GM21528 (cell line): ENCODE measurements at regions not wholly inside any gene's neighbourhood (a gene's known extent, or its start where the extent isn't known, plus 50 kb on each side); places are given as distances from the start of the nearest gene placed in this dataset.
"Not testable (repeated sequence)": the region's sequence is repeated elsewhere in the genome, so short reads cannot be mapped to it uniquely, and the experiment has no call there.

Experiments
- ATAC-seq: cut with Tn5 transposase; IDR thresholded peaks from one replicate; pipeline ENCODE4 v1.9.1; 2021; ENCODE audit warnings: mild to moderate bottlenecking, moderate library complexity; ENCODE audit not compliant: unreplicated experiment, low FRiP score

- no peak for ATAC-seq
Measured at GRCh38 chr7:98724591-98724990, 107.5 kb downstream of the NPTX2 start.

GRCh38 chr7:98727146-98727709 is 110.1 kb downstream of the NPTX2 start:
- ATAC-seq, result no peak

DNA sequence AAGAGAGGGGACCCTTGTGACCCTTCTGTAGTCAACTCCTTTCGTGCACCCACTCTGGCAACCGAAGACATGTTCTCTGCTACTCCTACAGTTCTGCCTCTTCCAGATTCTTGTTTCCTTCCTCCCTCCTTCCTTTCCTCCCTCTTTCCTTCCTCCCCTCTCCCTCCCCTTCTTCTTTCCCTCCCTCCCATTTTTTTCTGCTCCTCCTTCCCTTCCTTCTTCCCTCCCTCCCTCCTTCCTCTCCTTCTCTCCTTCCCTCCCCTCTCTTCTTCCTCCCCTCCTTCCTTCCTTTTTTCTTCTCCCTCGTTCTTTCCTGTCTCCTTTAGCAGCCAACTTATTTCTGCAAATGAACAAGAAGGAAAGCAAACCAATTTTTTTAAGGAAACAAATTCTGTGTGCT is 111.5 kb downstream of the NPTX2 start:
- ATAC-seq, result no peak

DNA sequence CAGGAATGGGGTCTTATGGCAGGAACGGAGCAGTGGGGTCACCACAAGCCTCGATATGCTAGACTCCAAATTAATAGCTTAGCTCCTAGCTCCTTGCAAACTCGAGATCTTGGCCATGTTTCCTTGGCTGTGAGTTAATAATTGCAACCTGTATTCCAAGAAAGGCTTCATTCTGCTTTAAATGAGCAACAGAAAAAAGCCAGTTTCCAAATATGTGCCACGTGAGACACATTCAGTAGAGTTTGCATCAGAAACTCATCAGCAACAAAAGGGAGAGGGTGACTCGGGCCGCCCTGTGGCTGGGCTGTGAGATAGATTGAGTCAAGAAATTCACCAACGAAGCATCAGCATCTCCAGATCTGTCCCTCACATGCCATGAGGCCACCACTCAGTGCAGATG is 112.0 kb downstream of the NPTX2 start:
- ATAC-seq, result no peak

GRCh38 chr7:98730326-98730725 is 113.2 kb downstream of the NPTX2 start:
- no peak for ATAC-seq

DNA sequence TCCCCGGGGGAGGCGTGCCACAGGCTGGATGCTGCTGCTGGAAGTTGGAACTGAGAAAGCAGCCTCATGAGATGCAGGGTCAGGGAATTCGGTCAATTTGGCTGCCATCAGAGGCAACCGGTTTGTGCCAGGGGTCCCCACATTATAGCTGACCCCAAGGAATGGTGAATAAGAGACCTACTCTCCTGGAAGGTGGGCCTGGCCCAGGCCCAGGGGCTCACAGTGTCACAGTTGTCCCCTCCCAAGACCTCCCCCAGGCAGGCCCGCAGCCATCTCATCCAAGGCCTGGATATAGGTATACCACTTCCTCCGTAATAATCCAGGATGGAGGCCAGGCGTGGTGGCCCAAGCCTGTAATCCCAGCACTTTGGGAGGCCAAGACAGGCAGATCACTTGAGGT is 114.6 kb downstream of the NPTX2 start:
- no peak for ATAC-seq

DNA sequence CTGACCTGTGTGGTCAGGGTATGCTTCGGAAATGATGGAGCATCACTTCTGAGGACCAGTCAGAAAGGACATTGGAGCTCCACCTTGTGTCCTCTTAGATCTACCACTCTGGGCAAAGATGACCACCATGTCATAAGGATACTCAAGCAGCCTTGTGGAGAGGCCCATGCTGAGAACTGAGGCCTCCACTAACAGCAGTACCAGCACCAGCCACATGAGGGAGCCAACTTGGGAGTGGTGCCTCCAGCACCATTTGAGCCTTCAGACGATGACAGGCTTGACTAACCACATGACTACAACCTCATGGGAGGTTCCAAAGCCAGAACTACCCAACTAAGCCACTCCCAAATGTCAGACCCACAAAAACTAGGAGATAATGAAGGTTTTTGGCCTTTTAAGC is 116.0 kb downstream of the NPTX2 start:
- ATAC-seq, result no peak

DNA sequence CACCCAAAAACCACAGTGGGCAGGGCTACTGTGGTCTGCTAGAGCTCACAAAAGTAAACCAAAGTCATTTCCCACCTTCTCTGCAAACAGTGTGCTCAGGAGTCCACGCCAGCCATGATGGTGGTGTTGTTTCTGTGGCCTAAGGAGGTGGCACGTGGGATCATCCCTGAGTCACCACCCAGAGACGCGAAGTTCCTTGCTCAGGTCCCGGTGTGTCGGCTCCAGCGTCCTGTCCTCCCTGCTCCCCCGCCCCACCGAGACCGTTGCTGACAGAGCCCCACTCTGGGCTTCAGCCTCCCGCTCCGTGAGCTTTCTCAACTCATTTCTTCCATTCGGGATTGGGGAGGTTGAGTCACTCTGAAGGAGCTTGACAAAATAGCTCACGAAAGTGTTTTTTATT is 118.7 kb downstream of the NPTX2 start:
- no peak for ATAC-seq

GRCh38 chr7:98736461-98736860 is 119.4 kb downstream of the NPTX2 start:
- not testable (repeated sequence) for ATAC-seq

DNA sequence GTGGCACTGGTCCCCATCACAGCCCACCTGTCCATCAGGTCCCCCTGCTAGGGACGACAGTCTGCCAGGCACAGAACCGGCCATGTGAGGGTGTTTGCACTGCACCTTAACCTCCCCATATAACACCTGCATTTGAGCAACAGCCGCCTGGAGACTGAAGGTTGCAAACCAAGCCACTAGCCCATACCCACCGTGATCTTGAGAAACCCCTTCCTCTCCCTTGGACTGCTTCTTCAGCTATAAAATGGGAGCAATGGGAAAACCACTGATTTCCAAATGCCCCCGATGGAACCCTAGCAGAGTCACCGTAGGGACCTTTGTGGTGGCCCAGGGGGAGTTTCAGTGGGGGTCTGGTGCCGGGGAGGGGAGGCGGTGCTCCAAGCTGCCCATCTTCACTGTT is 120.1 kb downstream of the NPTX2 start:
- ATAC-seq, result no peak

DNA sequence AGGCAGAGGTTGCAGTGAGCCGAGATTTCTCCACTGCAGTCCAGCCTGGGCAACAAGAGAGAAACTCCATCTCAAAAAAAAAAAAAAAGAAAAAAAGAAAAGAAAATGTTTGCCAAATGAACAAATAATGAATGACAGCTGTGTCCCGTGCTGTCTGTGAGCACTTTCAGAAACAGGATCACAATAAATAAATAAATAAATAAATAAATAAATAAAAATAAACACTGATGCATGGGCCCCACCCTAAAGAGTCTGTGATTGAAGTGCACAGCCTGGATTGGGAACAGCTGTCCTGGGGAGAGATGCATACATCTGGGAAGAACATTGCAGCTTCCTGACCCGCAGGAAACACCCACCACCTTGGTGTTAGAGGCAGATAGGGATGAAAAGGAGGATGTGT is 123.6 kb downstream of the NPTX2 start:
- ATAC-seq, result no peak

GRCh38 chr7:98745722-98746318 is 124.0 kb downstream of the TMEM130 start:
- ATAC-seq, result no peak

DNA sequence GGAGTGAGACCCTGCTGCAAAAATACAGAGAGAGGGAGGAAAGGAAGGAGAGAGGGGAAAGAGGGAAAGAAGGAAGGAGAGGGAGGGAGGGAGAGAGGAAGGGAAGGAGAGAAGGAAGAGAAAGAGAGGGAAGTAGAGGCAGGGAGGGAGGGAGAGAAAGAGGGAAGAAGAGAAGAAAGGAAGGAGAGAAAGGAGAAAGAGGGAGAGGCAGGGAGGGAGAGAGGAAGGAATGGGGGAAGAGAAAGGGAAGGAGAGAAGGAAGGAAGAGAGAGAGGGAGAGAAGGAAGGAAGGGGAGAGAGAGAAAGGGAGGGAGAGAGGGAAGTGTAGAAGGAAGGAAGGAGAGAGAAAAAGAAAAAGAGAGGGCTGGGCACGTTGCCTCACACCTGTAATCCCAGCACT is 121.7 kb downstream of the TMEM130 start:
- ATAC-seq, result no peak

GRCh38 chr7:98753176-98753575 is 116.6 kb downstream of the TMEM130 start:
- no peak for ATAC-seq

DNA sequence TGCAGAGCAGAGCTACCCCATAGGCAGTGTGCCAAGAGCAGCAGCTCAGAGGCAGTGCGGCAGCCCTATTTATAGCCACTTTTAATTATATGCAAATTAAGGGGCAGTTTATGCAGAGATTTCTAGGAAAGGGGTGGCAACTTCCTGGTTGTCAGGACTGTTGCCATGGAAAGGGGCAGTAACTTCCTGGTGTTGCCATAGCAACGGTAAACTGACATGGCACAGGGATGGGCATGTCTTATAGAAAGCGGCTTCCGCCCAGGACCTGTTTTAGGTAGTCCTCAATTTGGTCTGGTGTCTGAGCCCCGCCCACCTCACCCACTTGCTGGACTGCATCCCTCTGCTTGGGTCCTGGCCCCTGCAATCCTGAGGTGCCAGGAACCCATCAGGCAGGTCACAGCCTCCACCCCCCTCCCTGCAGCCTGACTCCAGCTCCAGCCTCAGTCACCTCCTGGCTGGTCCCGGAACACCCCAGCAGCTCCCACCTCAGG is 115.8 kb downstream of the TMEM130 start:
- ATAC-seq, result no peak

DNA sequence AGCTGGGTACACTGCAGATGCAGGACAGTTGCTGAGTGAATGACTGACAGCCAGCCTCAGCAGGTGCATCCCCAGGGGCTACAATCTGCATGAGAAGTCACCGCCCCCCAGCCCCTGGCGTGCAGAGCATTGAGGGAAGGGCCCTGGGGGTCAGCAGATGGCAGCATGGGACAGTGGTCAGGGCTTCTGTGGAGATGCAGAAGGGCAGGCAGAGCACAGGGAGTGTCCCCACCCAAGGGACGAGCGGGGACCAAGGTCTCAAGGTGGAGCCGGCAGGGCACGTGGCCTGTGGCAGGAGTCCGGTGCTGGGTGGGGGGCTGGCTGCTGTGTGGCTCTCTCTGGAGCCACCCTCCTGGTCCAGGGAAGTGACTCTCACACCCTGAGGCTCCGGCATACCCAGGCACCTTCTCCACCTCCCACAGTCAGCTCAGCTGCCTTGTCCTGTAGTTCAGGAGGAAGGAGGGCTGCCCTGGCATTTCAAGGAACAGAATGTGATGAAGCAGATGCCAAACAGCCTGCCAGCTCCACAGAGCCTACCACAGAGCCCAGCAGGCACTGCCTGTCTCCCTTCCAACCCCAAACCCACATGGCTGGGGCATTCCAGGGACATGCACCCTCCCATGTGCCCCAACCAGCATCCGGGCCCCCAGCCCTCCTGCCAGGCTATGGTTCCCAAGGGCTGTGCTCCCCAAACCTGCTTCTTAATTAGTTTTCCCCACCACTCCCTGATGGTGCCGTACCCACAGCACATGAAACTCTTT is 114.5 kb downstream of the TMEM130 start:
- no peak for ATAC-seq

DNA sequence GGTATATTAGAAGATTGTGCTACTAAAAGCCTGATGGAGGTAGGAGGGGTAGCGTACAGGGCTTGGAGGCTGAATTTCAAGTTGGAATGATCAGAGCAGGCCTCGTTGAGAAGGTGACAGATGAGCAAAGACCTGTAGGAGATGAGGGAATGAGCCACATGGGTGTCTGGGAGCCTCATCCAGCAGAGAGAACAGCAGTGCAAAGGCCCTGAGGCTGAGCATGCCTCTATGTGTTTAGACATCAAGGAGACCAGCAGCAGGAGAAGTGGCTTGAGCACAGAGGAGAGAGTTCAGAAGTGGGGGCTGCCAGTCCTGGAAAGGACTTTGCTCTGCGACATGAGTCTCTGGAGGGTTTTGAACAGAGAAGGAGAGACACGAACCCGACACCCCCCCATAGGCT is 111.7 kb downstream of the TMEM130 start:
- no peak for ATAC-seq

- no peak for ATAC-seq
Measured at GRCh38 chr7:98760201-98760651, 109.6 kb downstream of the TMEM130 start.

GRCh38 chr7:98761225-98761624 is 108.6 kb downstream of the TMEM130 start:
- ATAC-seq, result no peak

DNA sequence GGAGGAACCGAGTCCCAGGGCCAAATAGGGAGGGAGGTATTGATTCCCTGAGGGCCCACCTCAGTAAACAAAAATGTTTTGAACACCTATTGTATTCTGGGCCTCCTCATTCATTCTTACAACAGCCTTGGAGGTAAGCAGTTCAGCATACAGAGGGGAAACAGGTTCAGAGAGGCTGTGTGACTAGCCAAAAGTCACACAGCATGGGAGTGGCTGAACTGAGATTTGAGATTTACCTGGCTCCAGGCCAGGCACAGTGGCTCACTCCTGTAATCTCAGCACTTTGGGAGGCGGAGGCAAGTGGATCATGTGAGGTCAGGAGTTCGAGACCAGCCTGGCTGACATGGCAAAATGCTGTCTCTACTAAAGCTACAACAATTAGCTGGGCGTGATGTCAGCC is 107.2 kb downstream of the TMEM130 start:
- no peak for ATAC-seq

- ATAC-seq, result no peak
Measured at GRCh38 chr7:98763441-98763840, 106.4 kb downstream of the TMEM130 start.

GRCh38 chr7:98764946-98765345 is 104.9 kb downstream of the TMEM130 start:
- no peak for ATAC-seq
